ENCODE measurements at regions not wholly inside any gene's neighbourhood (a gene's known extent, or its start where the extent isn't known, plus 50 kb on each side); places are given as distances from the start of the nearest gene placed in this dataset.

GRCh38 chr10:8481718-8482504 lies 427.4 kb downstream of the GATA3 start:
- H3K14ac ChIP-seq (ENCODE audit: low read length): no peak overlapping the region
- H3K23ac ChIP-seq (ENCODE audit: low read depth, low read length, poor library complexity): no peak overlapping the region
- no CpG with 5 or more reads among the region's 10 CpGs for WGBS, 2 donors (ENCODE audit: extremely low coverage in 2 of 2, insufficient read length in 2 of 2, insufficient replicate concordance in 1 of 2)
- no peak overlapping the region for H3K4me3 ChIP-seq (ENCODE audit: low read length in 2 of 2)
- H2AFZ ChIP-seq (ENCODE audit: low read length): no peak overlapping the region
- H2AK5ac ChIP-seq (ENCODE audit: low read depth, low read length): no peak overlapping the region
- H3K36me3 ChIP-seq (replicated peaks in 1 of 2; ENCODE audit: control insufficient read depth in 2 of 2, insufficient read depth in 2 of 2, low read length in 2 of 2): no peaks in the 10 kb centered on the region
- H3K4me2 ChIP-seq (ENCODE audit: insufficient read depth, low read length, poor library complexity, severe bottlenecking): no peak overlapping the region
- no peak overlapping the region for H3K9ac ChIP-seq (ENCODE audit: low read depth, low read length, poor library complexity)
- no peak overlapping the region for H2BK120ac ChIP-seq (ENCODE audit: low read depth, low read length)
- no peak overlapping the region for H3K27ac ChIP-seq (replicated peaks; ENCODE audit: low read length)
- no peak overlapping the region for H4K91ac ChIP-seq (ENCODE audit: low read depth, low read length, poor library complexity)
- H3K79me1 ChIP-seq (ENCODE audit: low read depth, low read length): no peaks in the 10 kb centered on the region
- H3K4me1 ChIP-seq (ENCODE audit: control insufficient read depth in 2 of 2, insufficient read depth in 1 of 2, low read depth in 1 of 2, low read length in 2 of 2): no peaks in the 10 kb centered on the region
- no peak overlapping the region for H4K8ac ChIP-seq (ENCODE audit: low read depth, low read length)
- no peak overlapping the region for H2BK12ac ChIP-seq (ENCODE audit: low read length)
- H3K27me3 ChIP-seq (ENCODE audit: control insufficient read depth in 3 of 3, insufficient read depth in 3 of 3, low read depth in 1 of 3, low read length in 3 of 3): no peaks in the 10 kb centered on the region
- no peak overlapping the region for H2BK5ac ChIP-seq (ENCODE audit: low read length)
- H2BK15ac ChIP-seq (ENCODE audit: low read length): no peak overlapping the region
- DNase-seq (ENCODE audit: low spot score): no peak
- H3K9me3 ChIP-seq (replicated peaks in 1 of 2; ENCODE audit: control insufficient read depth in 2 of 2, insufficient read depth in 1 of 2, low read depth in 1 of 2, low read length in 2 of 2): no peaks in the 10 kb centered on the region
- no peak overlapping the region for H3K18ac ChIP-seq (ENCODE audit: low read length)
- no peak overlapping the region for H3K4ac ChIP-seq (ENCODE audit: low read length)

- Histone ChIP-seq H4K8ac (ENCODE audit: low read depth, low read length) (no peak overlapping the region), H3K79me1 (ENCODE audit: low read depth, low read length) (no peaks in the 10 kb centered on the region), H3K14ac (ENCODE audit: low read length) (no peak overlapping the region), H3K23ac (ENCODE audit: low read depth, low read length, poor library complexity) (no peak overlapping the region), H4K91ac (ENCODE audit: low read depth, low read length, poor library complexity) (no peak overlapping the region), H2AK5ac (ENCODE audit: low read depth, low read length) (no peak overlapping the region), H3K27me3 (ENCODE audit: control insufficient read depth in 3 of 3, insufficient read depth in 3 of 3, low read depth in 1 of 3, low read length in 3 of 3) (no peaks in the 10 kb centered on the region), H3K9ac (ENCODE audit: low read depth, low read length, poor library complexity) (no peak overlapping the region), H3K9me3 (replicated peaks in 1 of 2; ENCODE audit: control insufficient read depth in 2 of 2, insufficient read depth in 1 of 2, low read depth in 1 of 2, low read length in 2 of 2) (no peaks in the 10 kb centered on the region), H3K27ac (replicated peaks; ENCODE audit: low read length) (no peak overlapping the region), H2BK5ac (ENCODE audit: low read length) (no peak overlapping the region), H3K18ac (ENCODE audit: low read length) (no peak overlapping the region), H3K4ac (ENCODE audit: low read length) (no peak overlapping the region), H3K4me3 (ENCODE audit: low read length in 2 of 2) (no peak overlapping the region), H2AFZ (ENCODE audit: low read length) (no peak overlapping the region), H3K4me1 (ENCODE audit: control insufficient read depth in 2 of 2, insufficient read depth in 1 of 2, low read depth in 1 of 2, low read length in 2 of 2) (peaks cover 0 to 2% of the 10 kb centered on the region in 2 donors), H3K36me3 (replicated peaks in 1 of 2; ENCODE audit: control insufficient read depth in 2 of 2, insufficient read depth in 2 of 2, low read length in 2 of 2) (no peaks in the 10 kb centered on the region), H2BK120ac (ENCODE audit: low read depth, low read length) (no peak overlapping the region), H2BK15ac (ENCODE audit: low read length) (no peak overlapping the region), H3K4me2 (ENCODE audit: insufficient read depth, low read length, poor library complexity, severe bottlenecking) (no peak overlapping the region), H2BK12ac (ENCODE audit: low read length) (no peak overlapping the region)
- no CpG with 5 or more reads among the region's 6 CpGs for WGBS, 2 donors (ENCODE audit: extremely low coverage in 2 of 2, insufficient read length in 2 of 2, insufficient replicate concordance in 1 of 2)
- no peak for DNase-seq (ENCODE audit: low spot score)
Observed at GRCh38 chr10:8485032-8485431, 430.5 kb downstream of the GATA3 start.

GRCh38 chr10:8487346-8487745 lies 432.9 kb downstream of the GATA3 start:
- Histone ChIP-seq H3K23ac (ENCODE audit: low read depth, low read length, poor library complexity) (no peak overlapping the region), H4K91ac (ENCODE audit: low read depth, low read length, poor library complexity) (no peak overlapping the region), H3K36me3 (replicated peaks in 1 of 2; ENCODE audit: control insufficient read depth in 2 of 2, insufficient read depth in 2 of 2, low read length in 2 of 2) (no peaks in the 10 kb centered on the region), H3K4me2 (ENCODE audit: insufficient read depth, low read length, poor library complexity, severe bottlenecking) (no peak overlapping the region), H3K4me3 (ENCODE audit: low read length in 2 of 2) (no peak overlapping the region), H2AFZ (ENCODE audit: low read length) (no peak overlapping the region), H2AK5ac (ENCODE audit: low read depth, low read length) (no peak overlapping the region), H4K8ac (ENCODE audit: low read depth, low read length) (no peak overlapping the region), H3K4ac (ENCODE audit: low read length) (no peak overlapping the region), H3K18ac (ENCODE audit: low read length) (no peak overlapping the region), H2BK12ac (ENCODE audit: low read length) (no peak overlapping the region), H2BK15ac (ENCODE audit: low read length) (no peak overlapping the region), H3K9ac (ENCODE audit: low read depth, low read length, poor library complexity) (no peak overlapping the region), H2BK120ac (ENCODE audit: low read depth, low read length) (no peak overlapping the region), H3K27me3 (ENCODE audit: control insufficient read depth in 3 of 3, insufficient read depth in 3 of 3, low read depth in 1 of 3, low read length in 3 of 3) (no peaks in the 10 kb centered on the region), H3K79me1 (ENCODE audit: low read depth, low read length) (no peaks in the 10 kb centered on the region), H3K27ac (replicated peaks; ENCODE audit: low read length) (no peak overlapping the region), H3K9me3 (replicated peaks in 1 of 2; ENCODE audit: control insufficient read depth in 2 of 2, insufficient read depth in 1 of 2, low read depth in 1 of 2, low read length in 2 of 2) (no peaks in the 10 kb centered on the region), H3K14ac (ENCODE audit: low read length) (no peak overlapping the region), H3K4me1 (ENCODE audit: control insufficient read depth in 2 of 2, insufficient read depth in 1 of 2, low read depth in 1 of 2, low read length in 2 of 2) (peaks cover 0 to 2% of the 10 kb centered on the region in 2 donors), H2BK5ac (ENCODE audit: low read length) (no peak overlapping the region)
- no peak for DNase-seq (ENCODE audit: low spot score)
- no CpG with 5 or more reads among the region's 7 CpGs for WGBS, 2 donors (ENCODE audit: extremely low coverage in 2 of 2, insufficient read length in 2 of 2, insufficient replicate concordance in 1 of 2)

- WGBS, 2 donors (ENCODE audit: extremely low coverage in 2 of 2, insufficient read length in 2 of 2, insufficient replicate concordance in 1 of 2): no CpG with 5 or more reads among the region's 3 CpGs
- H2BK12ac ChIP-seq (ENCODE audit: low read length): no peak overlapping the region
- no peak overlapping the region for H4K91ac ChIP-seq (ENCODE audit: low read depth, low read length, poor library complexity)
- no peak overlapping the region for H2BK15ac ChIP-seq (ENCODE audit: low read length)
- H3K36me3 ChIP-seq (replicated peaks in 1 of 2; ENCODE audit: control insufficient read depth in 2 of 2, insufficient read depth in 2 of 2, low read length in 2 of 2): no peaks in the 10 kb centered on the region
- H3K4me2 ChIP-seq (ENCODE audit: insufficient read depth, low read length, poor library complexity, severe bottlenecking): no peak overlapping the region
- no peak overlapping the region for H3K9ac ChIP-seq (ENCODE audit: low read depth, low read length, poor library complexity)
- H3K4me1 ChIP-seq (ENCODE audit: control insufficient read depth in 2 of 2, insufficient read depth in 1 of 2, low read depth in 1 of 2, low read length in 2 of 2): peaks cover 0 to 2% of the 10 kb centered on the region in 2 donors
- H2AK5ac ChIP-seq (ENCODE audit: low read depth, low read length): no peak overlapping the region
- H3K9me3 ChIP-seq (replicated peaks in 1 of 2; ENCODE audit: control insufficient read depth in 2 of 2, insufficient read depth in 1 of 2, low read depth in 1 of 2, low read length in 2 of 2): no peaks in the 10 kb centered on the region
- H3K4me3 ChIP-seq (ENCODE audit: low read length in 2 of 2): no peak overlapping the region
- no peak overlapping the region for H2BK5ac ChIP-seq (ENCODE audit: low read length)
- H2AFZ ChIP-seq (ENCODE audit: low read length): no peak overlapping the region
- no peak overlapping the region for H3K18ac ChIP-seq (ENCODE audit: low read length)
- no peak overlapping the region for H3K4ac ChIP-seq (ENCODE audit: low read length)
- no peak overlapping the region for H3K14ac ChIP-seq (ENCODE audit: low read length)
- H3K27me3 ChIP-seq (ENCODE audit: control insufficient read depth in 3 of 3, insufficient read depth in 3 of 3, low read depth in 1 of 3, low read length in 3 of 3): no peaks in the 10 kb centered on the region
- no peak overlapping the region for H2BK120ac ChIP-seq (ENCODE audit: low read depth, low read length)
- no peak for DNase-seq (ENCODE audit: low spot score)
- no peak overlapping the region for H4K8ac ChIP-seq (ENCODE audit: low read depth, low read length)
- no peak overlapping the region for H3K23ac ChIP-seq (ENCODE audit: low read depth, low read length, poor library complexity)
- no peaks in the 10 kb centered on the region for H3K79me1 ChIP-seq (ENCODE audit: low read depth, low read length)
- no peak overlapping the region for H3K27ac ChIP-seq (replicated peaks; ENCODE audit: low read length)
Observed at GRCh38 chr10:8489232-8489631, 434.7 kb downstream of the GATA3 start.

All from neuronal stem cell (in vitro differentiated cells).